Trophoblast cell (in vitro differentiated cells and primary cell): ENCODE measurements at regions not wholly inside any gene's neighbourhood (a gene's known extent, or its start where the extent isn't known, plus 50 kb on each side); places are given as distances from the start of the nearest gene placed in this dataset.

Experiments
- DNase-seq, 2 donors: peaks; one replicate each; pipeline ENCODE4 v3.0.0-alpha.2; 2016
- H2AFZ ChIP-seq: 2 replicates; pipeline ENCODE4 v1.6.1; 2013; ENCODE audit warnings: low read length, moderate library complexity, mild to moderate bottlenecking; ENCODE audit not compliant: insufficient read depth, poor library complexity
- H2AK5ac ChIP-seq: 2 replicates; pipeline ENCODE4 v1.6.1; 2013; ENCODE audit warnings: mild to moderate bottlenecking, low read length
- H2BK120ac ChIP-seq: 2 replicates; pipeline ENCODE4 v1.6.1; 2013; ENCODE audit warnings: low read length, mild to moderate bottlenecking, moderate library complexity; ENCODE audit not compliant: insufficient read depth, poor library complexity
- H2BK12ac ChIP-seq: 2 replicates; pipeline ENCODE4 v1.6.1; 2013; ENCODE audit warnings: mild to moderate bottlenecking, low read length, moderate library complexity
- H2BK5ac ChIP-seq: 2 replicates; pipeline ENCODE4 v1.6.1; 2013; ENCODE audit warnings: low read length, low read depth, moderate library complexity, mild to moderate bottlenecking; ENCODE audit not compliant: poor library complexity
- H3K14ac ChIP-seq: 2 replicates; pipeline ENCODE4 v1.6.1; 2013; ENCODE audit warnings: mild to moderate bottlenecking, low read length
- H3K18ac ChIP-seq: 2 replicates; pipeline ENCODE4 v1.6.1; 2013; ENCODE audit warnings: mild to moderate bottlenecking, low read length
- H3K23ac ChIP-seq: 2 replicates; pipeline ENCODE4 v1.6.1; 2013; ENCODE audit warnings: low read length
- H3K27ac ChIP-seq: 2 replicates; pipeline ENCODE4 v1.5.1; 2013; ENCODE audit warnings: low read depth, mild to moderate bottlenecking, inconsistent platforms, low read length, moderate library complexity
- H3K27me3 ChIP-seq: 2 replicates; pipeline ENCODE4 v1.6.1; 2013; ENCODE audit warnings: inconsistent platforms, mild to moderate bottlenecking, low read length, moderate library complexity; ENCODE audit not compliant: insufficient read depth
- H3K36me3 ChIP-seq, 2 experiments: 1 replicate in 1 of 2; 2 replicates in 1 of 2; pipeline ENCODE4 v1.6.1; 2013; ENCODE audit warnings: low read length in 2 of 2, mild to moderate bottlenecking in 2 of 2, moderate library complexity in 1 of 2; ENCODE audit not compliant: insufficient read depth in 2 of 2, control insufficient read depth in 1 of 2
- H3K4ac ChIP-seq: 2 replicates; pipeline ENCODE4 v1.6.1; 2013; ENCODE audit warnings: low read depth, mild to moderate bottlenecking, low read length, moderate library complexity
- H3K4me1 ChIP-seq, 2 experiments: 1 replicate in 1 of 2; 2 replicates in 1 of 2; pipeline ENCODE4 v1.6.1; 2013; ENCODE audit warnings: low read length in 2 of 2, mild to moderate bottlenecking in 2 of 2, moderate library complexity in 1 of 2; ENCODE audit not compliant: insufficient read depth in 2 of 2, control insufficient read depth in 1 of 2
- H3K4me2 ChIP-seq: 2 replicates; pipeline ENCODE4 v1.6.1; 2013; ENCODE audit warnings: inconsistent platforms, mild to moderate bottlenecking, low read length, moderate library complexity
- H3K4me3 ChIP-seq: 2 replicates; pipeline ENCODE4 v1.5.1; 2013; ENCODE audit warnings: mild to moderate bottlenecking, low read depth, low read length, inconsistent platforms
- H3K79me1 ChIP-seq: one replicate; pipeline ENCODE4 v1.6.1; 2013; ENCODE audit warnings: low read length
- H3K79me2 ChIP-seq: 2 replicates; pipeline ENCODE4 v1.6.1; 2013; ENCODE audit warnings: low read length, mild to moderate bottlenecking; ENCODE audit not compliant: control insufficient read depth, insufficient read depth, poor library complexity
- H3K9ac ChIP-seq: 2 replicates; pipeline ENCODE4 v1.6.1; 2013; ENCODE audit warnings: mild to moderate bottlenecking, low read length
- H3K9me3 ChIP-seq: 2 replicates; pipeline ENCODE4 v1.6.1; 2013; ENCODE audit warnings: low read depth, mild to moderate bottlenecking, control low read depth, inconsistent platforms, low read length; ENCODE audit not compliant: insufficient read depth
- H4K12ac ChIP-seq: 2 replicates; pipeline ENCODE4 v1.6.1; 2013; ENCODE audit warnings: low read depth, mild to moderate bottlenecking, low read length, moderate library complexity
- H4K8ac ChIP-seq: 2 replicates; pipeline ENCODE4 v1.6.1; 2013; ENCODE audit warnings: low read depth, mild to moderate bottlenecking, low read length, moderate library complexity
- H4K91ac ChIP-seq: one replicate; pipeline ENCODE4 v1.6.1; 2013; ENCODE audit warnings: low read depth, mild to moderate bottlenecking, low read length, moderate library complexity
- WGBS: extraction: QIAGEN DNeasy Blood & Tissue Kit; methylation state at CpG from one replicate; pipeline ENCODE4 v1.1.7; 2013; ENCODE audit warnings: missing lambda C conversion rate; ENCODE audit not compliant: insufficient read length, insufficient coverage; ENCODE audit errors: extremely low coverage; 5-methylcytosine and 5-hydroxymethylcytosine counted together

DNA sequence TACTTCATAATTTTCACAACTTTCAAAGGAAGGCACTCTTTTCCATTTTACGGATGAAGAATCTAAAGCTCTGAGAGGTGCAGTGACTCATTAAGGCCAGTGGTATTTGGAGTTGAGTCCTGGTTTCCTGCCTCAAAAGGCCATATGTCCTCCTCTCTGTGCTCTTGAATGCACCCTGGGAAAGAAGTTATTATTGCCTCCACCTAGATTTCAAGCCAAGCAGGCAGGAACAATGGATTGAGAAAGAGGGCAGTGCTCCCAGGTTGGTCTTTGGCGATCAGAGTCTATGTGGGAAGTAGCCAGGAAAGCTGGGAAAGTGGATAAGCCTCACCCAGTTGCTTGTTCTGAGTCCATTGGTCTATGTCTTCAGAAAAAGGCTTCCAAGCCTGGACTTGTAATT, 165.0 kb downstream of the MAFB start:
- no peak overlapping the region for H3K23ac ChIP-seq
- H2BK5ac ChIP-seq: no peak overlapping the region
- H4K8ac ChIP-seq: no peak overlapping the region
- H4K12ac ChIP-seq: no peak overlapping the region
- no peak overlapping the region for H3K4ac ChIP-seq
- H2BK12ac ChIP-seq: no peak overlapping the region
- H3K4me3 ChIP-seq: no peak overlapping the region
- H3K79me2 ChIP-seq: no peaks in the 10 kb centered on the region
- no peak overlapping the region for H2BK120ac ChIP-seq
- no peak overlapping the region for H3K9ac ChIP-seq
- no peaks in the 10 kb centered on the region for H3K36me3 ChIP-seq
- DNase-seq: no peak
- no peak overlapping the region for H3K18ac ChIP-seq
- WGBS: no CpG with 5 or more reads among the region's 2 CpGs
- no peaks in the 10 kb centered on the region for H3K9me3 ChIP-seq
- no peak overlapping the region for H3K14ac ChIP-seq
- H3K4me1 ChIP-seq: no peaks in the 10 kb centered on the region
- no peaks in the 10 kb centered on the region for H3K79me1 ChIP-seq
- H3K27ac ChIP-seq: no peak overlapping the region
- H4K91ac ChIP-seq: no peak overlapping the region
- no peaks in the 10 kb centered on the region for H3K27me3 ChIP-seq
- H2AK5ac ChIP-seq: no peak overlapping the region
- H2AFZ ChIP-seq: no peak overlapping the region
- no peak overlapping the region for H3K4me2 ChIP-seq

DNA sequence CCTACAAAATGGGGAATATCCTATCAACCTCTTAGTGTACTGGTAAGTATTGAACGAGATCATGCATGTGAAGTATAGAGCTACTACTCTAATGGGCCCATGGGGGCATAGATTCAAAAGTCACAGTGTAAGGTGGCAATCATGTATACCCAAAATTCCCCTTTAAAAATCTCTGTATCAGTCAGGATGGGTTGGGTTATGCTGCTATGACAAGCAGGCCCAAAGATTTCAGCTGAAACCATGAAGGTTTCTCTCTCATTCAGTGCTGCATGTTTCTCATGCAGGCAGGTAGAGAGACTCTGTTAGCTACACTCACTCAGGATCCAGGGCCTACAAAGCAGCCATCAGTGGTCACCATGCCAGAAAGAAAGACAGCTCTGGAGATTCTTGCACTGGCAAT, 166.6 kb downstream of the MAFB start:
- DNase-seq: no peak
- H3K36me3 ChIP-seq: no peaks in the 10 kb centered on the region
- H3K4me2 ChIP-seq: no peak overlapping the region
- no peaks in the 10 kb centered on the region for H3K27me3 ChIP-seq
- H2BK5ac ChIP-seq: no peak overlapping the region
- H4K8ac ChIP-seq: no peak overlapping the region
- no peak overlapping the region for H3K4ac ChIP-seq
- no peaks in the 10 kb centered on the region for H3K79me2 ChIP-seq
- no peak overlapping the region for H3K14ac ChIP-seq
- H4K91ac ChIP-seq: no peak overlapping the region
- H2AK5ac ChIP-seq: no peak overlapping the region
- H2AFZ ChIP-seq: no peak overlapping the region
- H2BK120ac ChIP-seq: no peak overlapping the region
- H2BK12ac ChIP-seq: no peak overlapping the region
- H3K9me3 ChIP-seq: no peaks in the 10 kb centered on the region
- no CpG with 5 or more reads among the region's 1 CpG for WGBS
- H3K4me3 ChIP-seq: no peak overlapping the region
- no peak overlapping the region for H3K9ac ChIP-seq
- no peaks in the 10 kb centered on the region for H3K4me1 ChIP-seq
- H3K27ac ChIP-seq: no peak overlapping the region
- no peaks in the 10 kb centered on the region for H3K79me1 ChIP-seq
- no peak overlapping the region for H4K12ac ChIP-seq
- H3K18ac ChIP-seq: no peak overlapping the region
- H3K23ac ChIP-seq: no peak overlapping the region

DNA sequence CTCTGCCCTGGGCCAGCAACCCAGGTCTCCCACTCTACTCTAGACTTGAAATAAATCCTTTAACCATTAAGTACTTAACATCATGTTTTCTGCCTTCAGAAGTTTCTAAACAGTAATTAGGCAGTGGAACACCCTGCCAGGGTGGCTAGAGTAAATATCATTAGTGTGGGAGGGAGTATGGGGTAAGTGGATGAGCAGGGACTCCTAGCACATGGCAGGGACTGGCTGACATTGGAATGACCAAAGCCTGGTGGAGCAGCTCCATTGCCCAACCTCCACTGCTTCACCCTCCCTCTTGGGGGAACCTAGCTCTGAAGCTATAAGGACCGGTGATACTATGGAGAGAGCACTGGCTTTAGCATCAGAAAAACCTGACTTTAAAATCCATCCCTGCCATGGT, 167.1 kb downstream of the MAFB start:
- Histone ChIP-seq H3K18ac (no peak overlapping the region), H2AK5ac (no peak overlapping the region), H3K27me3 (no peaks in the 10 kb centered on the region), H3K23ac (no peak overlapping the region), H4K8ac (no peak overlapping the region), H3K14ac (no peak overlapping the region), H2BK120ac (no peak overlapping the region), H2BK5ac (no peak overlapping the region), H2AFZ (no peak overlapping the region), H3K4me2 (no peak overlapping the region), H3K9me3 (no peaks in the 10 kb centered on the region), H4K91ac (no peak overlapping the region), H3K79me1 (no peaks in the 10 kb centered on the region), H3K36me3 (no peaks in the 10 kb centered on the region), H3K4me1 (no peaks in the 10 kb centered on the region), H4K12ac (no peak overlapping the region), H2BK12ac (no peak overlapping the region), H3K27ac (no peak overlapping the region), H3K4me3 (no peak overlapping the region), H3K9ac (no peak overlapping the region), H3K79me2 (no peaks in the 10 kb centered on the region), H3K4ac (no peak overlapping the region)
- no CpG with 5 or more reads among the region's 1 CpG for WGBS
- DNase-seq: no peak

DNA sequence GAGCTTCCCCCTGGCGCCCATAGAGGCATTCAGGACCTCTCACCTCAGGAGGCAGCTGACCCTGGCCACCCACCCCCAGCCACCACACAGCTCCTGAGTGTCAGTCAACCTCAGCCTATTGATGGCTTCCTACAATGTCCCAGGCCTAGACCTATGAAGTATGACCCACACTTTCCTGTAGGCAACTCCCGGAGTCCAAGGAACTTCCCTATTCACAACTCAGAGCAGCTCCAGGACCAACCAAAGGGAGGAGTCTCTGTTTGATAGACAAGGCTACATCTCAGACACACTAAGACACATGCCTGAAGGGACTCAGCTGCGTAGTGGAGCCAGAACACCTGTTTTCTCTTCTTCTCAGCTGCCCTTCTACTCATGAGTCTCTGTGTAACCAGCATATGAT, 169.1 kb downstream of the MAFB start:
- no peak overlapping the region for H2BK5ac ChIP-seq
- WGBS: no CpG with 5 or more reads among the region's 3 CpGs

More for the DNA sequence above, 169.1 kb downstream of the MAFB start:
- no peaks in the 10 kb centered on the region for H3K79me1 ChIP-seq
- H3K4me2 ChIP-seq: no peak overlapping the region
- H3K27ac ChIP-seq: no peak overlapping the region
- no peaks in the 10 kb centered on the region for H3K4me1 ChIP-seq
- DNase-seq: no peak
- H3K14ac ChIP-seq: no peak overlapping the region
- H3K9ac ChIP-seq: no peak overlapping the region
- no peak overlapping the region for H2AK5ac ChIP-seq
- H3K4me3 ChIP-seq: no peak overlapping the region
- H3K4ac ChIP-seq: no peak overlapping the region
- no peak overlapping the region for H2BK120ac ChIP-seq
- H3K27me3 ChIP-seq: no peaks in the 10 kb centered on the region
- H3K36me3 ChIP-seq: no peaks in the 10 kb centered on the region
- H3K18ac ChIP-seq: no peak overlapping the region
- no peak overlapping the region for H4K8ac ChIP-seq
- H4K91ac ChIP-seq: no peak overlapping the region
- no peaks in the 10 kb centered on the region for H3K9me3 ChIP-seq
- H3K79me2 ChIP-seq: no peaks in the 10 kb centered on the region
- H2BK12ac ChIP-seq: no peak overlapping the region
- no peak overlapping the region for H4K12ac ChIP-seq
- H2AFZ ChIP-seq: no peak overlapping the region
- no peak overlapping the region for H3K23ac ChIP-seq
